Stimulated activated CD8-positive, alpha-beta memory T cell treated with anti-CD3 and anti-CD28 coated beads, Interleukin-4, amount 100 ng/mL, for 1 hour (primary cell): ENCODE measurements at regions not wholly inside any gene's neighbourhood (a gene's known extent, or its start where the extent isn't known, plus 50 kb on each side); places are given as distances from the start of the nearest gene placed in this dataset.
"Not testable (repeated sequence)": the region's sequence is repeated elsewhere in the genome, so short reads cannot be mapped to it uniquely, and the experiment has no call there.

Source experiments
- DNase-seq, 2 donors: peaks; one replicate each; pipeline ENCODE4 v3.0.0-alpha.2; 2020; ENCODE audit warnings: low read depth in 2 of 2, low spot score in 1 of 2

DNA sequence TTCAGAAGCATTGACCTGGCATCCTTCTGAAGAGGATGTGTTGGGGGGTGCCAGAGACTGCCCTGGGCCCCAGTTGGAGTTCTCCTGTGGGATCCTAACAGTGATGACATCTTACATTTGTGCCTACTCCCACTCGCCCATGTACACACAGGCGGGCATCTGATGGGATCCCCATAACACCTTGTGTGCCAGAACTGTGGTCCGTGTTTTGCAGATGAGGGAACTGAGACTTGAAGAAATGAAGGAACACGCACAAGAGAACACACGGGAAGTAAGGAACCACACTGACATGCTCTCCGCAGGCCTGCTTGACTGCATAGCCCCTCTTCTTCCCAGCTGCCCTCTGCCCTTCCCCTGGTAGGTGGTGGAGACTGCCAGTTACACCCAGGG, 255.3 kb downstream of the MYCN start:
- no peak for DNase-seq

DNA sequence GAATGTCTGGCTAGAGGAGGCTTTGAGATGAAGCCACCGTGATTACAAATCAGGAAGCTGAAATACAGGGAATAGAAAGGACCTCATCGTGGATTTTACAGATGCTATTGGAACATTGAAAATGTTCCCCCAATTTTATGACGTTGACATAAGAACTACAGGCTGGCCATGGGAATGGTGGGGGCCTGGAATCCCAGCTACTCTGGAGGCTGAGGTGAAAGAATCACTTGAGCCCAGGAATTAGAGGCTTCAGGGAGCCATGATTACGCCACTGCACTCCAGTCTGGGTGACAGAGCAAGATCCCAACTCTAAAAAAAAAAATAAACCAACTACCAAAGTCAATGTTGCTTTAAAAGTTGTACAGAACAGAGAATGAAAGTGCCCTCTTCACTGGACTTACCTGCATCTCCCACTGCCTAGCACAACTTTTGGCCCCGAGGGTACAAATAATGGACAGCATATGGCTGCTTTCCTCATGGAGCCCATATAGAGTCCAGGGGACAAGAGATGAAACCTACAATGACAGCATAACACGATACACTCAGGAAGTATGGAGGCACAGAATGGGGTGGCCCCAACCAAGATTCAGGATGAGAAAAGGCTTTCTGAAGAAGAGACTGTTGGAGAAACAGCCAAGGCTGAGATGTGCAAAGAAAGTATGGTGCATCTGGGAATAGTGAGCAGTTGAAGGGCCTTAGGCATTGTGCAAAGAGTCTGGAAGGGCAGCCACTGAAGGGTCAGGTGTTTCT, 254.8 kb downstream of the MYCN start:
- DNase-seq, result no peak

DNA sequence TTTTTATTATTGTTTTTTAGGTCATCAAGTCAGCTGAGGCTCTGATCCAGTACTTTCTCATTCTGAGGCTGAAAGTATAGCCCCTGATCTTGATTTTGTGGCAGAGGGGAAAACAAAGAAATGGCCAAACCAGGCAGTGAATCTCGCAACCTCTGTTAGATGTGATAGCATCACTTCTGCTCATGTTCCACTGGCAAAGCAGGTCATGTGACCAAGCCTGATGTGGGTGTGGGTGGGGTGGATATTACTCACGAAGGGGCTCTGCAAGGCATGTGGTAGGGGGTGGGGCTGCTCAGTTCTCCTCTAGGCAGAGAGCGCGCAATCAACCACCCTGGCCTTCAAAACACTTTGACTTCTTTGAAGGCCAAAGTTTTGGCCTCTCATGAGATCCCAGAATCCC, 254.2 kb downstream of the MYCN start:
- no peak for DNase-seq

DNA sequence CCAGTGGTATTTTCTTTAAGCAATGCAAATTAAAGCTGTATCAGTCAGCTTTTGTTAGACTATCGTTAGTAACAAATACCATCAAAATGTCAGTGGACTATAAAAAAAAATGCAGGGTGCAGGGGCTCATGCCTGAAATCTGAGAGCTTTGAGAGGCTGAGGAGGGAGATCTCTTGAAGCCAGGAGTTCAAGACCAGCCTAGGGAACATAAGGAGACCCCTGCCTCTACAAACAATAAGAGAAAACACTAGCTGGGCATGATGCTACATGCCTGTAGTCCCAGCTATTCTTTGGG, 253.7 kb downstream of the MYCN start:
- no peak for DNase-seq

DNA sequence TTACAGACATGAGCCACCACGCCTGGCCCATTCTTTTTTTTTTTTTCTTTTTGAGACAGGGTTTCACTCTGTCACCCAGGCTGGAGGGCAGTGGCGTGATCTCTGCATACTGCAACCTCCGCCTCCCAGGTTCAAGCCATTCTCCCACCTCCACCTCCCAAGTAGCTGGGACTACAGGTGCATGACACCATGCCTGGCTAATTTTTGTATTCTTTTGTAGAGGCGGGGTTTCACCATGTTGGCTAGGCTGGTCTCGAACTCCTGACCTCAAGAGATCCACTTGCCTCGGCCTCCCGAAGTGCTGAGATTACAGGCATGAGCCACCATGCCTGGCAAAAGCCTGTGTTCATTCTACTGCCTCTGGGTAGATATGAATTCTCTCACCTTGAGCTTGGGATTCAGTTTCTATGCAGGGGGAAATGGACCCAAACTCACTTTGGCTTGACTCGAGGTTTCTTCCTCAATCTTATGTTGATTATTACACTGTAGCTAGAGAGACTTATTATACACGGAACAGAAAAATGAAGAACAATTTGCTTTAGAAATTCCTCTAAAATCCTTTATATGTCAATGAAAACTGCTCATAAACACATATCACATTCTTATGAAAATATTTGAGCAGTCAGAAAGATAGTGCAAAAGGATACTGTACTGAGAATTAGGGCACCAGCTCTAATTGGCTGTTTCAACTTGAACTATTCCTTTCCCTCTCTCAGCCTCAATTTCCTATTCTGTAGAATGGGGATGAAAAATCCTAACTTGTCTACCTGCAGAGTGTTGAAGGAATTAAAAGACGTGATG, 252.3 kb downstream of the MYCN start:
- no peak for DNase-seq

DNA sequence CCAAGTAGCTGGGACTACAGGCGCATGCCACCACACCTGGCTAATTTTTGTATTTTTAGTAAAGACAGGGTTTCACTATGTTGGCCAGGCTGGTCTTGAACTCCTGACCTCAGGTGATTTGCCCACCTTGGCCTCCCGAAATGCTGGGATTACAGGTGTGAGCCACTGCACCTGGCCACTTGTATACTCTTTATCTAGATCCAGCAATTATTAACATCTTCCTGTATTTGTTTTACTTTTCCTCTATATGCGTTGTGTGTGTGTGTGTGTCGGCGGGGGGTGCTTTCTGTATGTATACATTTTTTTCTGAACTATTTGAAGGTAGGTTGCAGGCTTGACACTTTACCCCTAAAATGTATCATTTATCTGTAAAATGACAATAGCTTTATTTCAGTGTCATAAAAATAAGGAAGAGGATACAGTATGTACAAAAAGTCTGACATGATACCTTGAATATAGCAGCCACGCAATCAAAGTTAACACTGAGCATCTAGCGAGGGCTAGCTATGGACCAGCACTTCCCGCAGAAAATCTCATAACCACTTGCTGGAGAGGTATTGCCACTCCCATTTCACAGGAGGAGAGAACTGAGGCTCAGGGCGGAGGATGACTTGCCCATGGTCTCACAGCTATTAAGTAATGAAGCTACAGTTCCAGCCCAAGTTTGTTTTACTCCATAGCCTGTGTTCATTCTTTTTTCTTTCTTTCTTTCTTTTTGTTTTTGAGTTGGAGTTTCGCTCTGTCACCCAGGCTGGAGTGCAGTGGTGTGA, 251.3 kb downstream of the MYCN start:
- DNase-seq, result no peak

DNA sequence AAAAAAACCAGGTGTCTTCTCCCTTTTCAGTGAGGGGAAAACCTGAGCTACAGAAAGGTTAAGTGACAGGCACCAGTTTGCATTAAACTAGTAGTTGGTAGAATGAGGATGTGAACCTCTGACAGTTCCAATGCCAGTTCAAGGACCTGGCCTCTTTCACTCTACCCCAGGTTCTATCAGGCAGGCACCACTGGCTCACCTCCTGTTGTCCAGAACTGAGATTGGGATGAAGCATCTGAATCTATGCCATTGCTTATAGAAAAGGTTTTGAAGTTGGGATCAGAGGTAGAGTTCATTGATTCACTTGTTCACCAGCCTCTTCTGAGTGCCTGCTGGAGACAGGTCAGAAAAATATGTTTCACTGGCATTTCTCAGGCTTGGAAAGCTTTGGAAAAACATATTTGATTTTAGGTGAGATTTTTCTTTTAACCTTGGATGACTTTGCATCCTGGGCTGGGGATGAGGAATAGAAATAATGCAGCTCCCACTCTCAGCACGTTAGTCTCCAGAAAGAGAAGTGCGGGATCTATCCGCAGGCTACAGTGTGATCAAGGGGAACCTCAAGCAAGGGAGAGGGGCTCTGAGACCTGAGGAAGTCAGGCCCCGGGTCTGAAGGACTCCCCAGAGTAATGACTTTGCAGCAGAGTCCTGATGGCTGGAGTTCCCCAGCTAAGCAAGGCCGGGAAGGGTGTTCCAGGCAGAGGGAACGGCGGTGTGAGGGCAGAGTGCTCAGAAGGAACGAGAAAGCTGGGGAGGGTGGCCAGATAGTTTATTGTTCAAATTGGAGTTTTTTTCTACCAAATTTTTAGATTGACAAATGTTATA, 250.3 kb downstream of the MYCN start:
- DNase-seq, result no peak

DNA sequence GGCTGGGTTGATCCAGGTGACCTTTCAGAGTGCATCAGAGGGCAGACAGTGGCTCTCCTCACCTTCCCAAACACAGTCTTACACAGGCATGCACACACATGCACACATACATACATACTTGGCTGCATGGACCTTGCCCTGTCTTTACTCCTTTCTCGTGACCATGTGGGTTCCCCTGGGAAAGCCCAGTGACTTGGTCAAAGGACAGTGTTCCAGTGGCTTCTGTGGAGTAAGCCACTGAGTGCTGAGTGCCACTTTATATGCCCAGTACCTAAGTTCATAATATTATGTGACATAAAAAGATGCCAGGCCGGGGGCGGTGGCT, 249.4 kb downstream of the MYCN start:
- no peak for DNase-seq

DNA sequence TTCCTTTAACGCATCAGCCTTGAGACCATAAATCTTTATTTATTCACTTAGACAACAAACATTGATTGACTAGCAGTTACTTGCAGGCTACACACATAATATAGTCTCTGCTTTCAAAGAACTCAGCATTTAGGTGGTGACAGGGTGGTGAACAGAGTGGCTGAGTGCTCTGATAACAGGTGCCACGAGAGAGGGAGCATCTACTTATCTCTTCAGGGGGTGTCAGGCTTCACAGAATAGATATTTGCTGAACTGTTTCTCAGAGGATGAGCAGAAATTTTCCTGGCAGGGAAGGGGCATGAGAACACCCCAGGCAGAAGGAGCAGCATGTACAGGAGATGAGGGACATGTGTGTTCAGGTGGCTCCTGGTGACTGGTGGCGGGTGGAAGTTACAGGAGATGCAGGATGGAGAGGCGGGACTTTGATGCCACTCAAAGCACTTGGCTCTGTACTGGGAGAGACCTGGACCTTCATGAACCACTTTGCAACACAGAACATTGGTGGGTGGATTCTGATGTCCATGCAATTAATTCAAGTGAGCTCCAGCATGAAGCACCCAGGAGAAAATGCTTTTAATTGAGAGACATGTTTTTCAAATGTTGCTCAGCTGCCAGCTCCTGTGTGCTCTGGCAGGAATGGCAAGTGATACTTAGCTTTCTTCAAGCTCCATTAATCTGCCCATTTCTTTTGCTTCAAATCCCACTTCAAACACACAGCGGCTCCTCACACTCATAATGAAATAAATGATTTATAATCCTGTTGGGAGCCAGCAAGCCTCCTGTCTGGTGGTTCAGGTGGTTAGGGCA, 248.9 kb downstream of the MYCN start:
- no peak for DNase-seq

DNA sequence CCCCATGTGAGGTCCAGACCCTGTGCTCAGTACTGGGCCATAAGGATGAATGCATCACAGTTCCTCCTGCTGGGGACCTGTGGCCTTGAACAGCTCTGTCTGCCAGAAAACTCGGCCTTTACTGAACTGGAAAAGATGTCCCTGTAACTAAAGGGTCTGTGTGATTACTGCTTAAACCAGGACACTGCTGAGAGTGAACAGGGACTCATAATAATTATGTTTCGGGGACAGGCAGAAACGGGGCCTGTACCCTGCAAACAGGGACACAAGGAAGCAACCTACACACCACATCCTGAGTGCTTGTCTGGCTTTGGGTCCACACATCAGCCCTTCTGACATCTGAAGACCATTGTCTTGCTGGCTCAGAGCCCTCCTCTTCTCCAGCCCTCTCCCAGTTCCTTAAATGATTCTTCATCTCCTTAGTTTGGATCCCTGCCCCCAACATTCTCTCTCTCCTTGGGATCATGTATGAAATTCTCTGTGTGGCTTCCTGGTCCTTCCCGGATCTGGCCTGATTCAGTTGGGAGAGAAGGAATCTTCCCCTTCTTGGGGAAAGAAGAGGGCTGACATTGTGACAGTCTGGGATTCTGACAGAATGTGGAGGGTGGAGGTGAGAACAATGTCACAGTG, 248.0 kb downstream of the MYCN start:
- DNase-seq, result no peak

DNA sequence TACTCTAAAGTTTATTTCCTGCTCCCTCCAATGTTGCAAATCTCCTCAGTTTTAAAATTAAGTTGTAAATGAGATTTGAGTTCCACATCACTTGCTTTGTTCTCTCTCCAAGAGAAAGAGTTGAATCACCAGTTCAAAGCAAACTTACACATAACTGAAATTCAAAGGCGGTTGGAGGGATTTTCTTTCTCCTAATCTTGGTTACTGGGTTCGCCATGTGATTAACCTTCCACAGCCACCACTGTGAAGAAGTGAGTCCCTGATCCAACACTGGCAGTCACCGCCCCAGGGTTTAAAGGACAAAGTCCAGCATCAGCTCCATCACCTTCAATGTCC, 247.1 kb downstream of the MYCN start:
- DNase-seq, result no peak

DNA sequence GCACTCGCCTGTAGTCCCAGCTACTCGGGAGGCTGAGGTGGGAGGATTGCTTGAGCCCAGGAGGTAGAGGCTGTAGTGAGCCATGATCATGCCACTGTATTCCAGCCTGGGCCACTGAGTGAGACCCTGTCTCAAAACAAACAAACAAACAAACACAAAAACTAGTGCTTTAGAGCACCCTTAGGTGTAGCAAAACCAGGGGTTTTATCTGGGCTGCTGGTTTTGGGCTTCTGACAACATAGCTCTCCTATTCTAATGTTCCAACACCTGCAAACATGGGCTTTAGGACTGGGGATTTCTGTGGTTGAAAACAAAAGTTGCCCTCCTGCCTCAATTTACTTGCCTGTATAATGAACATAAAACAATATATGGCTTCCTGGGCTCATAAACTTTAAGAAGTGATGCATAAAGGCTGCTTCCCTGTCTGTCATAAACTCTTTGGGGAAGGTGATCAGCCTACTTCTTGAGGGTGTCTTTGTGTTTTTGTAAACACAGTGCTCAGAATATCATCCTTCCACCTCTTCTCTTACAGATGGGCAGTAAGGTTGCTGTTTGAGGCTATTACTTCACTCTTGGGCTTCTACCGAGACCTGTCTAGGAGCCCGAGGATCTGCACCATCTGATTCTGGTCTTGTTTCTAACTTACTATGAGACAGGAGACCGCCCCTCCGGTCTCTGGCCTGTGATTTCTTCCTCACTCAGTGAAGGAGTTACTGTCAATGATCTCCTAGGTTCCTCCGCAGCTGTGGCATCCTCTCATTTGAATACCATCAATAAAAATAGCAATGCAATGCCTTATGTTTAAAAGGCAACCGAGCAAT, 246.5 kb downstream of the MYCN start:
- no peak for DNase-seq

DNA sequence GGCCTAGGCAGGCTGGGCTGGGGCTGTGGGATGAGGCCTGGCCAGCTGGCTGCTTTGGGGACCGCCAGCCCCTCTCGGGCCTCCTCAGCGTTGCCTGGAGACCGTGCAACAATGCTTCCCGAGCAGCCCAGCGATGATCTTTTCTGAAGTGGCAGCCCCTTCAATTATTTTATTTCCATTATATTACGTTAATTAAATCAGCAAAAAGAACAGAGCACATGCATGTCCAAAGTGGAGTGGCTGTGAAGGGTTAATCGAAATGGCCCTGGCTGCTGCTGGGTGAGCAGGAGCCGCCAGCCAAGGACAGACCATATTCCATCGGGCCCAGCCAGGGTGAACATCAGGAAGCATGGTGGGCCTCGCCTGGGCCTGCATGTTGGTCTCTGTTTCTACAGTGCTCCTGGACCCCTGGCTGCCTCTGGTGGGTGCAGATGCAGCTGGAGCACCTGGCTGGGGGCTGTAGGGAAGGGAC, 245.5 kb downstream of the MYCN start:
- no peak for DNase-seq

DNA sequence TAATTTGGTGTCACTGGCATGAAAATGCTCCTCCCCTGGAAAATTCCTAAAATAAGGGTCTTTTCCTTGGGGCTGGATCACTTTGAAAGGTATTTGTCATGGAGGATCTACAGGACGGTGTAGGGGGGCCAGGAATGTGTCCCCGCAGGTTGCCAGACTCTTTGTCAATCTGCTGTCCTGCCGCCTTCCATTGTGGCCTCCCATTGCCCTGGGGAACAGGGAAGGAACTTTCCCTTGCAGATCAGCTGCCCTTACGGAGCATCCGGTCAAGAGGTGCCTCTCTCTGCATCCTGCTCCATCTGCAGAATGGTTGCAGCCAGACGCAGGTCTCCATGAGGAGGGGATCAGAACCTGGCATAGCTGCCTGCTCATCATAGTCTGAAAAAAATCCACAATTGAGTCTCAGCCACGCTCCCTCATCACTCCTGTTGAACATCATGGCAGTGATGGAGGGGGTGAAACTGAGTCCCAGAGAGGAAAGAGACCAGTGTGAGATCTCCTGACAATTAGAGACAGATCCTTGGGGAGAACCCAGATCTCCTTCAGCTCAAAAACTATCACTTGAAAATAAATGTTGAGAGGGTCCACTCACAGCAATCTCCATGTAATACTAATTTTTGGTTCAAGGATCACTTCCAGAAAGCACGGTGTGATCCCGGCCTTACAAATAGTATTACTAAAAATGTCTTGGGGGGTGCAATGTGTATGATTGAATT, 244.8 kb downstream of the MYCN start:
- no peak for DNase-seq

DNA sequence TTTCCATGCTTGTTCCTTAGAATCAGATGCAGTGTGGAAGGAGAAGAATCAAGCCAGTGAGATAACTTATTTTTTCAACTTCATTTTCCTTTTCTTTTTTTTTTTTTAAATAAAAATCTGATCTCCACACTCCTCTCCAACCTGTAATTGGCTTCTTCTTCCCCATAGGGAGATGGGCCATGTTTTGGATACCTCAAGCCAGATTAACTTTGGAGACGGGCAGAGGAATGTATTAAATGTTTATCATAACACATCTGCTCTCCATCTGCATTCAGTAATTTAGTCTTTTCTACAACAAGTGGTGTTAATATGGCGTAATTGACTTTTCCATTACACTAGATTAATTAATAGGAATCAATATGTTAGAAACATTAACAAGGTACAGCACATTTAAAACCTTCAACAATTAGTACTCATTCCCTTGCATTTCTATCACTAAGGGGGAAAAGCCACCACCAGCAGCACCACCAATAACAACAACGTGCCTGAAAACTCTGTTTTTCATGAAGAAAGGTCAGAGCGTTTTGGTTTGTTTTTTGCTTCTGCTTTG, 244.1 kb downstream of the MYCN start:
- DNase-seq, result no peak

DNA sequence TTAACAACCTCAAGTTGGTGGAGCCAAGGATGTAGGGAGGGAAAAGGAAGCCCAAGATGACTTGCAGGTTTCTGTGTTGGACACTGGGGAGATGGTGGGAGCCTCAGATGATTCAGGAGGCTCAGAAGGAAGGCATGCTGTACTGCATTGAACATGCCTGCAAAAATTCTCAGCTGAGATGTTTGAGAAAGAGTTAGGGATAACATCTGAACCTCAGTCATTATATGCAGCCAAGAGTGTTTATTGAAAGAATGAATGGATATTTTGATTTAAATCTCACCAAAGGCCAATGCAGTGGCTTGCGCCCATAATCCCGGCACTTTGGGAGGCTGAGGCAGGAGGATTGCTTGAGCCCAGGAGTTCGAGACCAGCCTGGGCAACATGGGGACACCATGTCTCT, 243.0 kb downstream of the MYCN start:
- DNase-seq, result no peak

DNA sequence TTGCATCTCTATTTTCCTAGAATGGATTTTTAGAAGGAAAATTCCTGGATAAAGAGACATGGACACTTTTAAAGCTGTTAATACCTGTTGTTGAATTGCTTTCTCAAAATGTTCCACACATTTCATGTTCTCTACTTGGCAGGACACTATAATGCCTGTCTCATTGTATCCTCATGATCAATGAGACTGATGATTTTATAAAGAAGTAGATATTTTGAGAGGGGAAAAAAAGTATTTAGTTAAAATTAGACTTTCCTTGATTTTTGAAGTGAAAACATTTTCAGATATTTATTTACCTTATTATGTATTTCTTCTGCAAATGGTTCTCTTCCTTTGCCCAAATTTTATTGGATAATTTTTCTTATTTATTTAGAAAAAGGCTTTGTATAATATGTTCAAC, 242.5 kb downstream of the MYCN start:
- no peak for DNase-seq

DNA sequence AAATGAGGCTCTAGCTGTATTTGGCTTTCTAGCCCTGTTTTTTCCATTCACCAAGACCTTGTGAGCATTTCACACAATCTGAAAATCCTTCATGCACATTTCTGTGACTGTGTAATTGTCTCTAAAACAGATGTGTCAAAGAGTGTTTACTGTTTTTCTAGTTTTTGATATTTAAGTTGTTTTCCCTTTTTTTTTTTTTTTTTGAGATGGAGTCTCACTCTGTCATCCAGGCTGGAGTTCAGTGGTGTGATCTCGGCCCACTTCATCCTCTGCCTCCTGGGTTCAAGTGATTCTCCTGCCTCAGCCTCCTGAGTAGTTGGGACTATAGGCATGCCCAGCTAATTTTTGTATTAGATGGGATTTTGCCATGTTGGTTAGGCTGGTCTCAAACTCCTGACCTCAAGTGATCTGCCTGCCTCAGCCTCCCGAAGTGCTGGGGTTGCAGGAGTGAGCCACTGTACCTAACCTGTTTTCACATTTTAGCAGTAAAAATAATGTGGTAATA, 242.0 kb downstream of the MYCN start:
- not testable (repeated sequence) for DNase-seq
